HepG2 (cell line): ENCODE measurements at regions not wholly inside any gene's neighbourhood (a gene's known extent, or its start where the extent isn't known, plus 50 kb on each side); places are given as distances from the start of the nearest gene placed in this dataset.
A peak's percentile ranks its signal among the peaks of the same experiment; 100 is the strongest.

Experiments used
- ATAC-seq: fragments of 200-7000 bp; cut with Tn5 transposase; 3 replicates; pipeline ENCODE4 v1.9.1; 2020; ENCODE audit warnings: mild to moderate bottlenecking, moderate library complexity
- BruUV-seq: library from RNA; stranded (reverse); fragments of 400-500 nt; replicated peaks from 2 replicates; lab custom pipeline; 2021; lab: Mats Ljungman, UMichigan
- CTCF ChIA-PET: fragments of 300-600 bp; formaldehyde crosslinking; extraction: SDS; loops from one replicate; lab custom pipeline; 2021; ENCODE audit warnings: low total read pairs, inconsistent platforms, low intra/inter-chr PET ratio; lab: Yijun Ruan, JAX
- POLR2A ChIA-PET: fragments of 350-600 bp; sonication (Branson Sonifier 250); formaldehyde crosslinking; loops from one replicate; lab custom pipeline; 2020; ENCODE audit warnings: antibody characterized with exemption, inconsistent platforms; lab: Yijun Ruan, JAX
- DNase-seq: peaks from one replicate; pipeline ENCODE4 v3.0.0-alpha.2; 2015; ENCODE audit warnings: low spot score
- FAIRE-seq: peaks from 3 replicates; lab custom pipeline; 2011; peaks lifted over from hg19 to GRCh38; lab: Jason Lieb, UNC
- H2AFZ ChIP-seq: one replicate; pipeline ENCODE4 v1.6.1; 2011; ENCODE audit warnings: low read length, inconsistent platforms
- H3K27ac ChIP-seq: fragments of 300-600 bp; 3 replicates; pipeline ENCODE4 v1.8.0; 2011; ENCODE audit warnings: mixed run types, mild to moderate bottlenecking, mixed read lengths, low read length, inconsistent platforms; ENCODE audit not compliant: insufficient read depth; ENCODE audit errors: extremely low read length
- H3K27me3 ChIP-seq, 2 experiments: fragments of 200-600 bp in 1 of 2; 2 replicates in 1 of 2; 3 replicates in 1 of 2; pipeline versions ENCODE4 v1.6.0 to v1.8.0; 2011; ENCODE audit warnings: low read length in 2 of 2, mild to moderate bottlenecking in 2 of 2, moderate library complexity in 2 of 2, inconsistent platforms in 1 of 2; ENCODE audit not compliant: insufficient read depth in 2 of 2, control insufficient read depth in 1 of 2
- H3K36me3 ChIP-seq, 2 experiments: fragments of 200-600 bp in 1 of 2; replicated peaks in 1 of 2; 2 replicates in 1 of 2; 3 replicates in 1 of 2; pipeline versions ENCODE4 v1.5.1 to v1.8.0; 2011; ENCODE audit warnings: low read length in 2 of 2, inconsistent platforms in 1 of 2; ENCODE audit not compliant: insufficient read depth in 2 of 2, control insufficient read depth in 1 of 2
- H3K4me1 ChIP-seq: 2 replicates; pipeline ENCODE4 v1.5.1; 2012; ENCODE audit warnings: low read length, inconsistent platforms; ENCODE audit not compliant: insufficient read depth
- H3K4me2 ChIP-seq: 2 replicates; pipeline ENCODE4 v1.6.0; 2011; ENCODE audit warnings: low read depth, low read length, inconsistent platforms
- H3K4me3 ChIP-seq, 3 experiments: fragments of 200-600 bp in 1 of 3; sonication (generic), shearing (Covaris generic) in 1 of 3; replicated peaks in 1 of 3; 2 replicates each; pipeline ENCODE4 v1.5.1; 2011 to 2016; ENCODE audit warnings: low read length in 3 of 3, inconsistent platforms in 2 of 3, low read depth in 2 of 3, mild to moderate bottlenecking in 2 of 3, control low read depth in 1 of 3, mixed read lengths in 1 of 3; ENCODE audit not compliant: insufficient read depth in 1 of 3
- H3K79me2 ChIP-seq: one replicate; pipeline ENCODE4 v1.6.1; 2011; ENCODE audit warnings: low read length, inconsistent platforms; ENCODE audit not compliant: insufficient read depth
- H3K9ac ChIP-seq: 2 replicates; pipeline ENCODE4 v1.6.0; 2011; ENCODE audit warnings: mild to moderate bottlenecking, low read depth, low read length, inconsistent platforms; ENCODE audit not compliant: insufficient read depth
- H3K9me3 ChIP-seq: 2 replicates; pipeline ENCODE4 v1.5.1; 2012; ENCODE audit warnings: mild to moderate bottlenecking, low read length
- H4K20me1 ChIP-seq: 2 replicates; pipeline ENCODE4 v1.6.0; 2011; ENCODE audit warnings: inconsistent platforms, mild to moderate bottlenecking, low read length, moderate library complexity; ENCODE audit not compliant: insufficient read depth
- FOSL2 ChIP-seq: sonication (generic); formaldehyde crosslinking; IDR thresholded peaks from 2 replicates; pipeline ENCODE4 v1.4.0; 2020; ENCODE audit warnings: missing genetic modification reagents
- KAT8 ChIP-seq: IDR thresholded peaks from 2 replicates; pipeline ENCODE4 v1.6.1; 2016; ENCODE audit warnings: missing genetic modification reagents, missing compliant biosample characterization
- MAZ ChIP-seq, 2 experiments: sonication (generic) in 1 of 2; formaldehyde crosslinking in 1 of 2; IDR thresholded peaks; 2 replicates each; pipeline versions ENCODE4 v1.5.0 to v1.6.1; 2012 to 2020; ENCODE audit warnings: low read depth in 2 of 2, mild to moderate bottlenecking in 2 of 2, borderline replicate concordance in 1 of 2, improper control_type of control experiment in 1 of 2, low read length in 1 of 2, missing genetic modification reagents in 1 of 2, moderate library complexity in 1 of 2
- NONO ChIP-seq, 2 experiments: fragments of 450-650 bp in 1 of 2; sonication (generic) in 1 of 2; formaldehyde crosslinking in 1 of 2; IDR thresholded peaks in 1 of 2; conservative IDR thresholded peaks in 1 of 2; 2 replicates each; pipeline versions ENCODE4 v1.6.1 to v1.8.0; 2017 to 2022; ENCODE audit warnings: mild to moderate bottlenecking in 1 of 2, missing genetic modification reagents in 1 of 2, moderate library complexity in 1 of 2
- PRDM4 ChIP-seq: sonication (generic); formaldehyde crosslinking; IDR thresholded peaks from 2 replicates; pipeline ENCODE4 v1.9.0; 2021; ENCODE audit warnings: missing genetic modification reagents, borderline replicate concordance
- REXO4 ChIP-seq: sonication (generic); formaldehyde crosslinking; IDR thresholded peaks from 2 replicates; pipeline ENCODE4 v1.8.0; 2022; ENCODE audit warnings: missing genetic modification reagents, mild to moderate bottlenecking, borderline replicate concordance
- SNAI1 ChIP-seq: sonication (generic); formaldehyde crosslinking; IDR thresholded peaks from 2 replicates; pipeline ENCODE4 v1.5.0; 2020; ENCODE audit warnings: mild to moderate bottlenecking, missing genetic modification reagents, borderline replicate concordance
- TBX2 ChIP-seq: sonication (generic); formaldehyde crosslinking; IDR thresholded peaks from 2 replicates; pipeline ENCODE4 v1.5.0; 2020; ENCODE audit warnings: missing genetic modification reagents, mild to moderate bottlenecking, borderline replicate concordance
- ZHX1 ChIP-seq: sonication (generic); formaldehyde crosslinking; IDR thresholded peaks from 2 replicates; pipeline ENCODE4 v1.8.1; 2022; ENCODE audit warnings: low read depth, mild to moderate bottlenecking, missing genetic modification reagents
- ZNF280D ChIP-seq: sonication (generic); formaldehyde crosslinking; IDR thresholded peaks from 2 replicates; pipeline ENCODE4 v1.5.1; 2020; ENCODE audit warnings: mild to moderate bottlenecking, missing genetic modification reagents
- ZNF503 ChIP-seq: sonication (generic); formaldehyde crosslinking; IDR thresholded peaks from 2 replicates; pipeline ENCODE4 v1.4.0; 2020; ENCODE audit warnings: missing genetic modification reagents
- WGBS: methylation state at CpG from one replicate; pipeline ENCODE4 v1.1.6; 2017; ENCODE audit warnings: low lambda C conversion rate; 5-methylcytosine and 5-hydroxymethylcytosine counted together
- in situ Hi-C: cut with HindIII; loops from 2 replicates; pipeline ENCODE4 v1.10.0; 2017; ENCODE audit warnings: low pct_unique_long_range_greater_than_20kb; ENCODE audit not compliant: extremely low pct_ligation_motif_present
- intact Hi-C: fragments of 100-400 bp; cut with micrococcal nuclease; formaldehyde crosslinking; loops from one replicate; pipeline ENCODE4 v1.10.0; 2022; ENCODE audit not compliant: unreplicated experiment

GRCh38 chr6:85360794-85361642 lies 88.9 kb upstream of the NT5E start:
- peaks cover 20% of the 10 kb centered on the region for H3K4me1 ChIP-seq
- TF ChIP-seq KAT8 (CRISPR knock-in tag) (no peak), ZNF280D (CRISPR knock-in tag) (no peak), NONO (IDR thresholded peaks at IDR 0.05) (no peak), NONO (CRISPR knock-in tag; conservative IDR thresholded peaks at IDR 0.05) (no peak), ZNF503 (no peak), REXO4 (CRISPR knock-in tag) (no peak), PRDM4 (no peak), FOSL2 (peak; percentile 75; the same call in 1 of the 2 replicates), ZHX1 (CRISPR knock-in tag) (no peak), TBX2 (no peak), SNAI1 (CRISPR knock-in tag) (no peak), MAZ (IDR thresholded peaks at IDR 0.05; ENCODE audit: borderline replicate concordance, low read depth, low read length) (no peak), MAZ (CRISPR knock-in tag; IDR thresholded peaks at IDR 0.05; ENCODE audit: low read depth) (no peak)

More at GRCh38 chr6:85360794-85361642, 88.9 kb upstream of the NT5E start:
- DNase-seq: peak; percentile 43
- Histone ChIP-seq H3K27ac (no peak overlapping the region), H3K4me2 (no peak overlapping the region), H3K36me3 (no peaks in the 10 kb centered on the region), H3K9me3 (no peaks in the 10 kb centered on the region), H2AFZ (no peak overlapping the region), H3K9ac (no peak overlapping the region), H3K79me2 (no peaks in the 10 kb centered on the region), H4K20me1 (no peaks in the 10 kb centered on the region), H3K4me3 (no peak overlapping the region), H3K27me3 (no peaks in the 10 kb centered on the region)
- ChIA-PET POLR2A (interaction anchor here (1.1 to 3.5 kb wide), 4 partner anchors 43 to 318 kb away, joined by 6 to 21 read pairs (median 8); partner anchors contain the start of gene NT5E), CTCF (no interaction called here)
- BruUV-seq: no TSS peak
- ATAC-seq: peak; percentile 61
- intact Hi-C loops (loop anchor here (2.0 kb wide), 1 partner anchor 44 kb away; no protein-coding TSS in a partner anchor), in situ Hi-C loops (no loop called here)
- no peak for FAIRE-seq
- 4% methylated on average over 1 of the region's 1 CpG for WGBS
